ENCODE measurements at regions not wholly inside any gene's neighbourhood (a gene's known extent, or its start where the extent isn't known, plus 50 kb on each side); places are given as distances from the start of the nearest gene placed in this dataset.

DNA sequence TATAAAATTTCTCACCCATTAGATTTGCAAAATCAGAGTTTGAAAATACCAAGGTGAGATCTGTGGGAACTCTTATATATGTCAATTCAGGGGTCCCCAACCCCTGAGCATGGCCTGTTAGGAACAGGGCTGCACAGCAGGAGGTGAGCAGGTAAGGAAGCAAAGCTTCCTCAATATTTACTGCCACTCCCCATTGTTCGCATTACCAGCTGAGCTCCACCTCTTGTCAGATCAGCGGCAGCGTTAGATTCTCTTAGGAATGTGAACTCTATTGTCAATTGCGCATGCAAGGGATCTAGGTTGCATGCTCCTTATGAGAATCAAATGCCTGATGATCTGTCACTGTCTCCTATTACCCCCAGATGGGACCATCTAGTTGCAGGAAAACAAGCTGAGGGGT is 376.6 kb downstream of the LMO4 start:
- TF ChIP-seq ZFP3 (CRISPR knock-in tag; IDR thresholded peaks at IDR 0.05): no peak
- no peak for TF ChIP-seq CSRNP3 (CRISPR knock-in tag; IDR thresholded peaks at IDR 0.05)
- no peak for TF ChIP-seq RARB (CRISPR knock-in tag; IDR thresholded peaks at IDR 0.05)
- TF ChIP-seq CREB5 (CRISPR knock-in tag; IDR thresholded peaks at IDR 0.05; ENCODE audit: low read depth): no peak
- no peak for TF ChIP-seq ISL1 (CRISPR knock-in tag; IDR thresholded peaks at IDR 0.05)
- TF ChIP-seq SNAI2 (CRISPR knock-in tag; IDR thresholded peaks at IDR 0.05): no peak
- no peak for TF ChIP-seq ZNF70 (CRISPR knock-in tag; IDR thresholded peaks at IDR 0.05)
- no peak for TF ChIP-seq ZNF565 (CRISPR knock-in tag; conservative IDR thresholded peaks at IDR 0.05; ENCODE audit: low read depth)
- no peak for TF ChIP-seq CSDC2 (CRISPR knock-in tag; IDR thresholded peaks at IDR 0.05)
- TF ChIP-seq ESRRG (CRISPR knock-in tag; IDR thresholded peaks at IDR 0.05): no peak
- TF ChIP-seq PPARA (CRISPR knock-in tag; IDR thresholded peaks at IDR 0.05; ENCODE audit: borderline replicate concordance): no peak
- no peak for ATAC-seq

- ATAC-seq: peak; percentile 97
- peak; percentile 97 for TF ChIP-seq ISL1 (CRISPR knock-in tag; IDR thresholded peaks at IDR 0.05)
- peak; percentile 43; the same call in 1 of the 2 replicates for TF ChIP-seq TOX (CRISPR knock-in tag; IDR thresholded peaks at IDR 0.05; ENCODE audit: borderline replicate concordance)
- no peak for TF ChIP-seq ZNF565 (CRISPR knock-in tag; conservative IDR thresholded peaks at IDR 0.05; ENCODE audit: low read depth)
- TF ChIP-seq, protein P1, sequence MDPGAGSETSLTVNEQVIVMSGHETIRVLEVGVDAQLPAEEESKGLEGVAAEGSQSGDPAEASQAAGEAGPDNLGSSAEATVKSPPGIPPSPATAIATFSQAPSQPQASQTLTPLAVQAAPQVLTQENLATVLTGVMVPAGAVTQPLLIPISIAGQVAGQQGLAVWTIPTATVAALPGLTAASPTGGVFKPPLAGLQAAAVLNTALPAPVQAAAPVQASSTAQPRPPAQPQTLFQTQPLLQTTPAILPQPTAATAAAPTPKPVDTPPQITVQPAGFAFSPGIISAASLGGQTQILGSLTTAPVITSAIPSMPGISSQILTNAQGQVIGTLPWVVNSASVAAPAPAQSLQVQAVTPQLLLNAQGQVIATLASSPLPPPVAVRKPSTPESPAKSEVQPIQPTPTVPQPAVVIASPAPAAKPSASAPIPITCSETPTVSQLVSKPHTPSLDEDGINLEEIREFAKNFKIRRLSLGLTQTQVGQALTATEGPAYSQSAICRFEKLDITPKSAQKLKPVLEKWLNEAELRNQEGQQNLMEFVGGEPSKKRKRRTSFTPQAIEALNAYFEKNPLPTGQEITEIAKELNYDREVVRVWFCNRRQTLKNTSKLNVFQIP (CRISPR knock-in tag; IDR thresholded peaks at IDR 0.05; ENCODE audit: borderline replicate concordance, low read depth): no peak
- no peak for TF ChIP-seq TCF4 (CRISPR knock-in tag; IDR thresholded peaks at IDR 0.05; ENCODE audit: borderline replicate concordance)
- TF ChIP-seq GLIS3 (CRISPR knock-in tag; IDR thresholded peaks at IDR 0.05): no peak
- no peak for TF ChIP-seq ARNTL (CRISPR knock-in tag; IDR thresholded peaks at IDR 0.05; ENCODE audit: borderline replicate concordance, low read depth)
- no peak for TF ChIP-seq TSHZ2 (CRISPR knock-in tag; IDR thresholded peaks at IDR 0.05)
- peak; percentile 18; the same call in 1 of the 2 replicates for TF ChIP-seq ZFP3 (CRISPR knock-in tag; IDR thresholded peaks at IDR 0.05)
- TF ChIP-seq CSRNP3 (CRISPR knock-in tag; IDR thresholded peaks at IDR 0.05): no peak
- no peak for TF ChIP-seq OSR1 (CRISPR knock-in tag; IDR thresholded peaks at IDR 0.05)
- 0 out of 2 replicates have a peak, but pooled peaks have one; percentile 20 for TF ChIP-seq CREB5 (CRISPR knock-in tag; IDR thresholded peaks at IDR 0.05; ENCODE audit: low read depth)
- no peak for TF ChIP-seq ZFP30 (CRISPR knock-in tag; IDR thresholded peaks at IDR 0.05)
- TF ChIP-seq, protein P2, sequence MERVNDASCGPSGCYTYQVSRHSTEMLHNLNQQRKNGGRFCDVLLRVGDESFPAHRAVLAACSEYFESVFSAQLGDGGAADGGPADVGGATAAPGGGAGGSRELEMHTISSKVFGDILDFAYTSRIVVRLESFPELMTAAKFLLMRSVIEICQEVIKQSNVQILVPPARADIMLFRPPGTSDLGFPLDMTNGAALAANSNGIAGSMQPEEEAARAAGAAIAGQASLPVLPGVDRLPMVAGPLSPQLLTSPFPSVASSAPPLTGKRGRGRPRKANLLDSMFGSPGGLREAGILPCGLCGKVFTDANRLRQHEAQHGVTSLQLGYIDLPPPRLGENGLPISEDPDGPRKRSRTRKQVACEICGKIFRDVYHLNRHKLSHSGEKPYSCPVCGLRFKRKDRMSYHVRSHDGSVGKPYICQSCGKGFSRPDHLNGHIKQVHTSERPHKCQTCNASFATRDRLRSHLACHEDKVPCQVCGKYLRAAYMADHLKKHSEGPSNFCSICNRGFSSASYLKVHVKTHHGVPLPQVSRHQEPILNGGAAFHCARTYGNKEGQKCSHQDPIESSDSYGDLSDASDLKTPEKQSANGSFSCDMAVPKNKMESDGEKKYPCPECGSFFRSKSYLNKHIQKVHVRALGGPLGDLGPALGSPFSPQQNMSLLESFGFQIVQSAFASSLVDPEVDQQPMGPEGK (CRISPR knock-in tag; IDR thresholded peaks at IDR 0.05; ENCODE audit: borderline replicate concordance): peak; percentile 37; the same call in 1 of the 2 replicates
- no peak for TF ChIP-seq CSDC2 (CRISPR knock-in tag; IDR thresholded peaks at IDR 0.05)
Observed at GRCh38 chr1:87706203-87706602, 377.5 kb downstream of the LMO4 start.
